ENCODE measurements at regions not wholly inside any gene's neighbourhood (a gene's known extent, or its start where the extent isn't known, plus 50 kb on each side); places are given as distances from the start of the nearest gene placed in this dataset.

DNA sequence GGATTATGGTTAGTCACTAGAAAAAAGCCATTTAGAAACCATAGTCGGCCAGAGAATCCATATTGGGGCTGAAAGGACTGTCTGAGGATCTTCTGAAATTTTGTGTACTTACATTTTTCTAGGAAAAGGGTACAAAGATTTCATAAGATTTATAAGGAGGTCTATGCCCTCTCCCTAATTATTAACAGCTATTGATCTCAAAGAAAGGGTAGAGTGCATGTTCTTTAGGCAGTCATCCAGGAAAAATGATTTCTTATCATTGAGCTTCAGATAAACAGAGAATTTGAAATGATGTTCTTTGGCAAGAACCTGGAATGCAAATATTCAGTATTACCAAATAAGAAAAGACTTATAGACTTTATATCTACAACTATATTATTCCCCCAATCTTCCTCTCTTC lies 195.3 kb downstream of the ACTR3 start:
- Histone ChIP-seq H3K4me3 (ENCODE audit: low read length) (no peak overlapping the region), H3K79me2 (ENCODE audit: low read length) (no peaks in the 10 kb centered on the region), H3K27ac (ENCODE audit: low read length) (no peak overlapping the region), H3K27me3 (ENCODE audit: low read depth, low read length) (peaks cover 7% of the 10 kb centered on the region; the same call in 1 of the 2 replicates), H3K4me1 (ENCODE audit: low read length) (peaks cover 9% of the 10 kb centered on the region), H3K9ac (ENCODE audit: low read length) (no peak overlapping the region), H2AFZ (ENCODE audit: low read depth, low read length) (no peak overlapping the region), H3K9me3 (ENCODE audit: insufficient read depth, low read length) (no peaks in the 10 kb centered on the region), H4K20me1 (ENCODE audit: insufficient read depth, low read length) (no peaks in the 10 kb centered on the region), H3K4me2 (ENCODE audit: low read length) (no peak overlapping the region), H3K36me3 (replicated peaks; ENCODE audit: low read depth, low read length) (no peaks in the 10 kb centered on the region)
- no peak for TF ChIP-seq EZH2phosphoT487 (IDR thresholded peaks at IDR 0.05; ENCODE audit: low read depth)
- TF ChIP-seq, protein P1, sequence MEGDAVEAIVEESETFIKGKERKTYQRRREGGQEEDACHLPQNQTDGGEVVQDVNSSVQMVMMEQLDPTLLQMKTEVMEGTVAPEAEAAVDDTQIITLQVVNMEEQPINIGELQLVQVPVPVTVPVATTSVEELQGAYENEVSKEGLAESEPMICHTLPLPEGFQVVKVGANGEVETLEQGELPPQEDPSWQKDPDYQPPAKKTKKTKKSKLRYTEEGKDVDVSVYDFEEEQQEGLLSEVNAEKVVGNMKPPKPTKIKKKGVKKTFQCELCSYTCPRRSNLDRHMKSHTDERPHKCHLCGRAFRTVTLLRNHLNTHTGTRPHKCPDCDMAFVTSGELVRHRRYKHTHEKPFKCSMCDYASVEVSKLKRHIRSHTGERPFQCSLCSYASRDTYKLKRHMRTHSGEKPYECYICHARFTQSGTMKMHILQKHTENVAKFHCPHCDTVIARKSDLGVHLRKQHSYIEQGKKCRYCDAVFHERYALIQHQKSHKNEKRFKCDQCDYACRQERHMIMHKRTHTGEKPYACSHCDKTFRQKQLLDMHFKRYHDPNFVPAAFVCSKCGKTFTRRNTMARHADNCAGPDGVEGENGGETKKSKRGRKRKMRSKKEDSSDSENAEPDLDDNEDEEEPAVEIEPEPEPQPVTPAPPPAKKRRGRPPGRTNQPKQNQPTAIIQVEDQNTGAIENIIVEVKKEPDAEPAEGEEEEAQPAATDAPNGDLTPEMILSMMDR (IDR thresholded peaks at IDR 0.05; ENCODE audit: low read depth, low read length) = no peak

DNA sequence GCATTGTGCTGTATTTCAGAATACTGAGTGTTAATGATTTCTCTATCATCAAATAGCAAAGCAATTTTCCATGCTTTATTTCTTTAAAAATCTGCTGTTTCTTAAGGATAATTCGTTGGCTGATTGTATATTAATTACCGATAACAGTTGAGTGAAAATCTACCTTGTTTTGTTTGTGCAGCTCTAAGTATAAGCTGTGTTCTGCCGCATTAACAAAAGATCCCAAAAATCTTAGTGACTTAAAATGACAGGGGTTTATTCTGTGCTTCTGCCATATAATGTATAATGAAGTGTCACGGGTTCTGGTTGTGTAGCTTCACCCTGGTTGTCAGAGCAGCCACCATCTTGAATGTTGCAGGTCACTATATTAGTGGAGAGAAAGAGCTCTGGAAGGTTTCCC lies 196.1 kb downstream of the ACTR3 start:
- no peak overlapping the region for H3K27ac ChIP-seq (ENCODE audit: low read length)
- H3K4me2 ChIP-seq (ENCODE audit: low read length) = no peak overlapping the region
- peaks cover 9% of the 10 kb centered on the region for H3K4me1 ChIP-seq (ENCODE audit: low read length)
- no peaks in the 10 kb centered on the region for H4K20me1 ChIP-seq (ENCODE audit: insufficient read depth, low read length)
- H3K9ac ChIP-seq (ENCODE audit: low read length) = no peak overlapping the region
- H3K9me3 ChIP-seq (ENCODE audit: insufficient read depth, low read length) = no peaks in the 10 kb centered on the region
- no peaks in the 10 kb centered on the region for H3K79me2 ChIP-seq (ENCODE audit: low read length)
- TF ChIP-seq EZH2phosphoT487 (IDR thresholded peaks at IDR 0.05; ENCODE audit: low read depth) = no peak
- TF ChIP-seq, protein P1 (IDR thresholded peaks at IDR 0.05; ENCODE audit: low read depth, low read length) = no peak
- H3K36me3 ChIP-seq (replicated peaks; ENCODE audit: low read depth, low read length) = no peaks in the 10 kb centered on the region
- H3K4me3 ChIP-seq (ENCODE audit: low read length) = no peak overlapping the region
- H3K27me3 ChIP-seq (ENCODE audit: low read depth, low read length) = peaks cover 7% of the 10 kb centered on the region; the same call in 1 of the 2 replicates
- H2AFZ ChIP-seq (ENCODE audit: low read depth, low read length) = no peak overlapping the region

DNA sequence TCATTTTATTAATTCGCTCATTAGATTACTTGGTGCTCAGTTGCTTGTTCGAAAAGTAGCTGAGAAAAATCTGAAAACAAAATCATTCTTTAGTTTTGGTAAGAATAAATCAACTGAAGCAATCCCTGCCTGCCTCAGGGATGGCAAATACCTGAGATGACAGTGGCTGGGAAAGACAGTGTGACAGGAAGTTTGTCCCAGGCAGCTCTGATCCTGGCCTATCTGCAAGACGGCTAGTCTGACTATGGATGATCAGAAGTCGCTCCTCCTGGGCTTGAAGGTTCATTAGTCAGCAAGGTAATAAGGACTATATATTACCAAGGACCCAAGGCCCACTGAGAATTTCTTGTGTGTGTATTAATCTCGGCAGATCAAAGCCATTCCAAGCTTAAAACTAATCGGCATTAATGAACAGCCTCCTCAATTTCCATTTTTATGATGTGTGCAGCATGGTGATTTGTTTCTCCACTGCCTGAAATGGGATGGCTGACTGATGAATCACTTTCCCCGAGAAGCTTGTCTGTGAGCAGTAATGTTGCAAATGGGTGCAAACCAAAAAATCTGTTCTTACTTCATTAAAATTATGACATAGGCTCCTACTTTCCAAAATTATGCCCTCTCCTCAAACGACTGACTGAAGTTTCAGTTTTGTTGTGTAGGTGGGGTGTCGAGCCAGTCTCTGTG lies 199.9 kb downstream of the ACTR3 start:
- no peaks in the 10 kb centered on the region for H3K9me3 ChIP-seq (ENCODE audit: insufficient read depth, low read length)
- no peaks in the 10 kb centered on the region for H3K27me3 ChIP-seq (ENCODE audit: low read depth, low read length)
- no peaks in the 10 kb centered on the region for H3K36me3 ChIP-seq (replicated peaks; ENCODE audit: low read depth, low read length)
- H3K4me3 ChIP-seq (ENCODE audit: low read length) = no peak overlapping the region
- TF ChIP-seq EZH2phosphoT487 (IDR thresholded peaks at IDR 0.05; ENCODE audit: low read depth) = no peak
- TF ChIP-seq, protein P1 (IDR thresholded peaks at IDR 0.05; ENCODE audit: low read depth, low read length) = no peak
- H4K20me1 ChIP-seq (ENCODE audit: insufficient read depth, low read length) = no peaks in the 10 kb centered on the region
- no peak overlapping the region for H2AFZ ChIP-seq (ENCODE audit: low read depth, low read length)
- no peak overlapping the region for H3K9ac ChIP-seq (ENCODE audit: low read length)
- no peak overlapping the region for H3K27ac ChIP-seq (ENCODE audit: low read length)
- H3K79me2 ChIP-seq (ENCODE audit: low read length) = no peaks in the 10 kb centered on the region
- H3K4me2 ChIP-seq (ENCODE audit: low read length) = no peak overlapping the region
- H3K4me1 ChIP-seq (ENCODE audit: low read length) = no peaks in the 10 kb centered on the region

DNA sequence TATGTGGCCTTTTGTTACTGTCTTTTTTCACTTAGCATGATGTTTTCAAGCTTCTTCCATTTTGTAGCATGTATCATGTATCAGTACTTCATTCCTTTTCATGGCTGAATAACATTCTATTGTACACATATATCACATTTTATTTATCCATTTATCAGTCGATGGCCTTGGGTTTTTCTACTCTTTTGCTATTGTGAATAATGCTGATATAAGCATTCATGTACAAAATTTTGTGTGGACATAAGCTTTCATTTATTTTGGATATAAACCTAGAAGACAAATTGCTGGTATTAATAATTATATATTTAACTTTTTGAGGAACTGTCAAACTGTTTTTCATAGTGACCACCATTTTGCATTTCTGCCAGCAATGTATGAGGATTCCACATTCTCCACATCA lies 201.1 kb downstream of the ACTR3 start:
- H3K4me1 ChIP-seq (ENCODE audit: low read length) = no peaks in the 10 kb centered on the region
- no peaks in the 10 kb centered on the region for H3K9me3 ChIP-seq (ENCODE audit: insufficient read depth, low read length)
- no peak overlapping the region for H2AFZ ChIP-seq (ENCODE audit: low read depth, low read length)
- H4K20me1 ChIP-seq (ENCODE audit: insufficient read depth, low read length) = no peaks in the 10 kb centered on the region
- H3K79me2 ChIP-seq (ENCODE audit: low read length) = no peaks in the 10 kb centered on the region
- no peaks in the 10 kb centered on the region for H3K27me3 ChIP-seq (ENCODE audit: low read depth, low read length)
- TF ChIP-seq EZH2phosphoT487 (IDR thresholded peaks at IDR 0.05; ENCODE audit: low read depth) = no peak
- TF ChIP-seq, protein P1 (IDR thresholded peaks at IDR 0.05; ENCODE audit: low read depth, low read length) = no peak
- no peak overlapping the region for H3K4me2 ChIP-seq (ENCODE audit: low read length)
- H3K36me3 ChIP-seq (replicated peaks; ENCODE audit: low read depth, low read length) = no peaks in the 10 kb centered on the region
- H3K27ac ChIP-seq (ENCODE audit: low read length) = no peak overlapping the region
- no peak overlapping the region for H3K9ac ChIP-seq (ENCODE audit: low read length)
- no peak overlapping the region for H3K4me3 ChIP-seq (ENCODE audit: low read length)

Data from OCI-LY3 (cell line).